HCT116 (cell line): ENCODE measurements at regions not wholly inside any gene's neighbourhood (a gene's known extent, or its start where the extent isn't known, plus 50 kb on each side); places are given as distances from the start of the nearest gene placed in this dataset.

Source experiments
- ATAC-seq: fragments of 200-7000 bp; cut with Tn5 transposase; 2 replicates; pipeline ENCODE4 v1.9.1; 2020; ENCODE audit warnings: mild to moderate bottlenecking, moderate library complexity
- BruUV-seq: library from RNA; stranded (reverse); fragments of 400-500 nt; replicated peaks from 2 replicates; lab custom pipeline; 2021; lab: Mats Ljungman, UMichigan
- CTCF ChIA-PET: fragments of 300-600 bp; sonication (Branson Sonifier 250); formaldehyde crosslinking; loops from one replicate; lab custom pipeline; 2021; ENCODE audit warnings: antibody characterized with exemption; lab: Charles Lee
- POLR2A ChIA-PET: fragments of 300-600, 350-600 bp; sonication (Branson Sonifier 250); formaldehyde crosslinking; loops from one replicate; lab custom pipeline; 2021; ENCODE audit warnings: antibody characterized with exemption; lab: Charles Lee
- RAD21 ChIA-PET, 2 experiments: fragments of 300-600 bp; sonication (Branson Sonifier 250); formaldehyde crosslinking; loops; one replicate each; lab custom pipeline; 2023; ENCODE audit warnings: low total read pairs in 2 of 2; ENCODE audit not compliant: uncharacterized antibody in 2 of 2, unreplicated experiment in 2 of 2, low non-redundant PET in 1 of 2; lab: Charles Lee
- DNase-seq: peaks from one replicate; pipeline ENCODE4 v3.0.0-alpha.2; 2010; ENCODE audit warnings: low read depth, low spot score
- H2AFZ ChIP-seq: fragments of 200-600 bp; shearing (Covaris generic), sonication (generic); 2 replicates; pipeline ENCODE4 v1.6.1; 2017; ENCODE audit warnings: low read depth, mixed run types, mixed read lengths, antibody characterized with exemption, low read length; ENCODE audit not compliant: poor library complexity, severe bottlenecking
- H3K27ac ChIP-seq: 2 replicates; pipeline ENCODE4 v1.5.1; 2012; ENCODE audit warnings: low read depth, low read length
- H3K27me3 ChIP-seq: fragments of 200-600 bp; sonication (generic); 2 replicates; pipeline ENCODE4 v1.6.1; 2016; ENCODE audit warnings: mixed run types, low read length, mixed read lengths; ENCODE audit not compliant: insufficient read depth
- H3K36me3 ChIP-seq, 2 experiments: fragments of 200-500 bp in 1 of 2; fragments of 200-600 bp in 1 of 2; sonication (Bioruptor generic) in 1 of 2; sonication (generic) in 1 of 2; 2 replicates each; pipeline versions ENCODE4 v1.5.1 to v1.6.1; 2014 to 2016; ENCODE audit warnings: low read length in 2 of 2, inconsistent platforms in 1 of 2, mixed read lengths in 1 of 2, mixed run types in 1 of 2; ENCODE audit not compliant: insufficient read depth in 2 of 2, control insufficient read depth in 1 of 2
- H3K4me1 ChIP-seq, 2 experiments: fragments of 200-600 bp in 1 of 2; sonication (generic) in 1 of 2; 2 replicates each; pipeline versions ENCODE4 v1.5.1 to v1.6.1; 2012 to 2017; ENCODE audit warnings: low read length in 2 of 2, inconsistent platforms in 1 of 2, mild to moderate bottlenecking in 1 of 2, mixed read lengths in 1 of 2, mixed run types in 1 of 2, moderate library complexity in 1 of 2; ENCODE audit not compliant: insufficient read depth in 2 of 2, control insufficient read depth in 1 of 2
- H3K4me2 ChIP-seq: fragments of 200-600 bp; sonication (generic); 2 replicates; pipeline ENCODE4 v1.6.1; 2017; ENCODE audit warnings: mixed run types, low read length, mixed read lengths
- H3K4me3 ChIP-seq, 2 experiments: fragments of 200-600 bp in 1 of 2; sonication (generic) in 1 of 2; replicated peaks in 1 of 2; 2 replicates each; pipeline ENCODE4 v1.5.1; 2011 to 2016; ENCODE audit warnings: low read length in 2 of 2, control low read depth in 1 of 2, low read depth in 1 of 2, mild to moderate bottlenecking in 1 of 2, mixed read lengths in 1 of 2, mixed run types in 1 of 2
- H3K79me2 ChIP-seq: fragments of 200-600 bp; sonication (generic); 2 replicates; pipeline ENCODE4 v1.6.1; 2017; ENCODE audit warnings: mild to moderate bottlenecking, mixed run types, low read length, moderate library complexity, mixed read lengths; ENCODE audit not compliant: insufficient read depth
- H3K9ac ChIP-seq: fragments of 200-600 bp; sonication (generic); 2 replicates; pipeline ENCODE4 v1.6.1; 2016; ENCODE audit warnings: low read length, mixed read lengths
- H3K9me2 ChIP-seq: fragments of 200-600 bp; sonication (generic), shearing (Covaris generic); 2 replicates; pipeline ENCODE4 v1.6.1; 2017; ENCODE audit warnings: mixed run types, mild to moderate bottlenecking, moderate library complexity; ENCODE audit not compliant: insufficient read depth
- H3K9me3 ChIP-seq, 2 experiments: fragments of 200-500 bp in 1 of 2; fragments of 200-600 bp in 1 of 2; sonication (Bioruptor generic) in 1 of 2; sonication (generic) in 1 of 2; 2 replicates each; pipeline ENCODE4 v1.6.1; 2014 to 2017; ENCODE audit warnings: low read length in 2 of 2, mixed read lengths in 2 of 2, inconsistent platforms in 1 of 2, low read depth in 1 of 2, mild to moderate bottlenecking in 1 of 2, mixed run types in 1 of 2, moderate library complexity in 1 of 2; ENCODE audit not compliant: control insufficient read depth in 1 of 2, insufficient read depth in 1 of 2
- H4K20me1 ChIP-seq: fragments of 200-600 bp; sonication (generic), shearing (Covaris generic); 2 replicates; pipeline ENCODE4 v1.6.1; 2017; ENCODE audit warnings: mixed run types, mild to moderate bottlenecking, moderate library complexity; ENCODE audit not compliant: insufficient read depth
- CEBPB ChIP-seq: IDR thresholded peaks from 2 replicates; pipeline ENCODE4 v1.6.1; 2012; ENCODE audit warnings: low read depth
- CTCF ChIP-seq, 3 experiments: fragments of 200-600 bp in 1 of 3; sonication (generic) in 1 of 3; IDR thresholded peaks in 2 of 3; conservative IDR thresholded peaks in 1 of 3; 2 replicates each; pipeline ENCODE4 v1.5.1; 2012 to 2017; ENCODE audit warnings: low read depth in 2 of 3, low read length in 2 of 3, antibody characterized with exemption in 1 of 3, borderline replicate concordance in 1 of 3, control low read depth in 1 of 3, mild to moderate bottlenecking in 1 of 3, mixed read lengths in 1 of 3, mixed run types in 1 of 3, moderate library complexity in 1 of 3; ENCODE audit not compliant: insufficient read depth in 1 of 3
- EGR1 ChIP-seq: IDR thresholded peaks from 2 replicates; pipeline ENCODE4 v1.6.1; 2012; ENCODE audit warnings: low read depth
- EZH2 ChIP-seq: fragments of 200-600 bp; sonication (generic); IDR thresholded peaks from 2 replicates; pipeline ENCODE4 v1.6.1; 2017; ENCODE audit warnings: antibody characterized with exemption, mixed run types
- SIN3A ChIP-seq: IDR thresholded peaks from 2 replicates; pipeline ENCODE4 v1.6.1; 2012; ENCODE audit warnings: low read depth
- SP1 ChIP-seq: IDR thresholded peaks from 2 replicates; pipeline ENCODE4 v1.6.1; 2012; ENCODE audit warnings: low read depth
- SRF ChIP-seq: IDR thresholded peaks from 2 replicates; pipeline ENCODE4 v1.6.1; 2012; ENCODE audit warnings: low read depth
- ZFX ChIP-seq: fragments of 450-650 bp; IDR thresholded peaks from 2 replicates; pipeline ENCODE4 v1.6.1; 2017
- ZNF274 ChIP-seq: fragments of 200-500 bp; sonication (Bioruptor generic); IDR thresholded peaks from 2 replicates; pipeline ENCODE4 v1.6.1; 2014; ENCODE audit warnings: mild to moderate bottlenecking, low read depth, low read length, inconsistent platforms
- intact Hi-C: fragments of 100-400 bp; cut with micrococcal nuclease; formaldehyde crosslinking; loops from 2 replicates; pipeline ENCODE4 v1.10.0; 2022
- TF ChIP-seq, protein P1 (sequence below): IDR thresholded peaks from 2 replicates; pipeline ENCODE4 v1.6.1; 2011; ENCODE audit warnings: mild to moderate bottlenecking, low read length, moderate library complexity; ENCODE audit not compliant: insufficient replicate concordance; ENCODE audit errors: extremely low read depth
- TF ChIP-seq, protein P2 (sequence below): IDR thresholded peaks from 2 replicates; pipeline ENCODE4 v1.6.1; 2012; ENCODE audit warnings: low read depth
- TF ChIP-seq, protein P3 (sequence below): IDR thresholded peaks from 2 replicates; pipeline ENCODE4 v1.6.1; 2012
- TF ChIP-seq, protein P4 (sequence below): IDR thresholded peaks from 2 replicates; pipeline ENCODE4 v1.6.1; 2012

- H3K4me2 ChIP-seq = no peak overlapping the region
- RAD21 ChIA-PET = no interaction called here
- no peak overlapping the region for H3K27ac ChIP-seq
- TF ChIP-seq SIN3A = no peak
- no peak for TF ChIP-seq ZNF274
- TF ChIP-seq, protein P1, sequence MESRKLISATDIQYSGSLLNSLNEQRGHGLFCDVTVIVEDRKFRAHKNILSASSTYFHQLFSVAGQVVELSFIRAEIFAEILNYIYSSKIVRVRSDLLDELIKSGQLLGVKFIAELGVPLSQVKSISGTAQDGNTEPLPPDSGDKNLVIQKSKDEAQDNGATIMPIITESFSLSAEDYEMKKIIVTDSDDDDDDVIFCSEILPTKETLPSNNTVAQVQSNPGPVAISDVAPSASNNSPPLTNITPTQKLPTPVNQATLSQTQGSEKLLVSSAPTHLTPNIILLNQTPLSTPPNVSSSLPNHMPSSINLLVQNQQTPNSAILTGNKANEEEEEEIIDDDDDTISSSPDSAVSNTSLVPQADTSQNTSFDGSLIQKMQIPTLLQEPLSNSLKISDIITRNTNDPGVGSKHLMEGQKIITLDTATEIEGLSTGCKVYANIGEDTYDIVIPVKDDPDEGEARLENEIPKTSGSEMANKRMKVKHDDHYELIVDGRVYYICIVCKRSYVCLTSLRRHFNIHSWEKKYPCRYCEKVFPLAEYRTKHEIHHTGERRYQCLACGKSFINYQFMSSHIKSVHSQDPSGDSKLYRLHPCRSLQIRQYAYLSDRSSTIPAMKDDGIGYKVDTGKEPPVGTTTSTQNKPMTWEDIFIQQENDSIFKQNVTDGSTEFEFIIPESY = no peak
- TF ChIP-seq, all 23 proteins: peak for 0
- H3K4me3 ChIP-seq = no peak overlapping the region
- intact Hi-C loops = no loop called here
- CTCF ChIA-PET = no interaction called here
- no peaks in the 10 kb centered on the region for H3K79me2 ChIP-seq
- DNase-seq = no peak
- H3K27me3 ChIP-seq = no peaks in the 10 kb centered on the region
- no peaks in the 10 kb centered on the region for H3K9me3 ChIP-seq
- no peak overlapping the region for H3K9ac ChIP-seq
- no peak overlapping the region for H2AFZ ChIP-seq
- H3K4me1 ChIP-seq = no peaks in the 10 kb centered on the region
- no peak for ATAC-seq
- H4K20me1 ChIP-seq = no peaks in the 10 kb centered on the region
- H3K9me2 ChIP-seq = no peaks in the 10 kb centered on the region
- BruUV-seq = no TSS peak
- POLR2A ChIA-PET = no interaction called here
- no peaks in the 10 kb centered on the region for H3K36me3 ChIP-seq
These were observed 69.9 kb downstream of the TBX3 start for GRCh38 chr12:114614040-114614439.

- ChIA-PET POLR2A (no interaction called here), CTCF (no interaction called here), RAD21 (no interaction called here)
- intact Hi-C loops = no loop called here
- no TSS peak for BruUV-seq
- H3K4me1 ChIP-seq = no peaks in the 10 kb centered on the region
- no peak overlapping the region for H3K4me2 ChIP-seq
- H4K20me1 ChIP-seq = no peaks in the 10 kb centered on the region
- no peaks in the 10 kb centered on the region for H3K27me3 ChIP-seq
- no peak overlapping the region for H3K27ac ChIP-seq
- H2AFZ ChIP-seq = no peak overlapping the region
- H3K36me3 ChIP-seq = no peaks in the 10 kb centered on the region
- H3K9ac ChIP-seq = no peak overlapping the region
- no peaks in the 10 kb centered on the region for H3K9me3 ChIP-seq
- ATAC-seq = no peak
- no peaks in the 10 kb centered on the region for H3K79me2 ChIP-seq
- H3K9me2 ChIP-seq = no peaks in the 10 kb centered on the region
- no peak for DNase-seq
- H3K4me3 ChIP-seq = no peak overlapping the region
- TF ChIP-seq CEBPB (no peak), ZNF274 (no peak), CTCF (IDR thresholded peaks at IDR 0.05 in 2 of 3, conservative IDR thresholded peaks at IDR 0.05 in 1 of 3; ENCODE audit: borderline replicate concordance in 1 of 3, insufficient read depth in 1 of 3, low read depth in 2 of 3, low read length in 2 of 3) (no peak), EZH2 (no peak), SRF (no peak), EGR1 (no peak), SP1 (no peak), ZFX (no peak)
- TF ChIP-seq, protein P2, sequence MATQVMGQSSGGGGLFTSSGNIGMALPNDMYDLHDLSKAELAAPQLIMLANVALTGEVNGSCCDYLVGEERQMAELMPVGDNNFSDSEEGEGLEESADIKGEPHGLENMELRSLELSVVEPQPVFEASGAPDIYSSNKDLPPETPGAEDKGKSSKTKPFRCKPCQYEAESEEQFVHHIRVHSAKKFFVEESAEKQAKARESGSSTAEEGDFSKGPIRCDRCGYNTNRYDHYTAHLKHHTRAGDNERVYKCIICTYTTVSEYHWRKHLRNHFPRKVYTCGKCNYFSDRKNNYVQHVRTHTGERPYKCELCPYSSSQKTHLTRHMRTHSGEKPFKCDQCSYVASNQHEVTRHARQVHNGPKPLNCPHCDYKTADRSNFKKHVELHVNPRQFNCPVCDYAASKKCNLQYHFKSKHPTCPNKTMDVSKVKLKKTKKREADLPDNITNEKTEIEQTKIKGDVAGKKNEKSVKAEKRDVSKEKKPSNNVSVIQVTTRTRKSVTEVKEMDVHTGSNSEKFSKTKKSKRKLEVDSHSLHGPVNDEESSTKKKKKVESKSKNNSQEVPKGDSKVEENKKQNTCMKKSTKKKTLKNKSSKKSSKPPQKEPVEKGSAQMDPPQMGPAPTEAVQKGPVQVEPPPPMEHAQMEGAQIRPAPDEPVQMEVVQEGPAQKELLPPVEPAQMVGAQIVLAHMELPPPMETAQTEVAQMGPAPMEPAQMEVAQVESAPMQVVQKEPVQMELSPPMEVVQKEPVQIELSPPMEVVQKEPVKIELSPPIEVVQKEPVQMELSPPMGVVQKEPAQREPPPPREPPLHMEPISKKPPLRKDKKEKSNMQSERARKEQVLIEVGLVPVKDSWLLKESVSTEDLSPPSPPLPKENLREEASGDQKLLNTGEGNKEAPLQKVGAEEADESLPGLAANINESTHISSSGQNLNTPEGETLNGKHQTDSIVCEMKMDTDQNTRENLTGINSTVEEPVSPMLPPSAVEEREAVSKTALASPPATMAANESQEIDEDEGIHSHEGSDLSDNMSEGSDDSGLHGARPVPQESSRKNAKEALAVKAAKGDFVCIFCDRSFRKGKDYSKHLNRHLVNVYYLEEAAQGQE = no peak
- TF ChIP-seq, protein P3, sequence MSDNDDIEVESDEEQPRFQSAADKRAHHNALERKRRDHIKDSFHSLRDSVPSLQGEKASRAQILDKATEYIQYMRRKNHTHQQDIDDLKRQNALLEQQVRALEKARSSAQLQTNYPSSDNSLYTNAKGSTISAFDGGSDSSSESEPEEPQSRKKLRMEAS = no peak
- TF ChIP-seq, protein P4, sequence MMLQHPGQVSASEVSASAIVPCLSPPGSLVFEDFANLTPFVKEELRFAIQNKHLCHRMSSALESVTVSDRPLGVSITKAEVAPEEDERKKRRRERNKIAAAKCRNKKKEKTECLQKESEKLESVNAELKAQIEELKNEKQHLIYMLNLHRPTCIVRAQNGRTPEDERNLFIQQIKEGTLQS = no peak
These were observed 71.9 kb downstream of the TBX3 start for GRCh38 chr12:114612062-114612461.
